Thymus (tissue), 11 donors: ENCODE measurements at regions not wholly inside any gene's neighbourhood (a gene's known extent, or its start where the extent isn't known, plus 50 kb on each side); places are given as distances from the start of the nearest gene placed in this dataset.

Source experiments
- DNase-seq, 9 donors: peaks; one replicate each; pipeline ENCODE4 v3.0.0-alpha.2; 2013; ENCODE audit warnings: low spot score in 9 of 9, low read depth in 6 of 9, missing footprints in 1 of 9
- H3K27ac ChIP-seq, 2 donors: one replicate each; pipeline ENCODE4 v1.5.1; 2013; ENCODE audit warnings: control low read depth in 1 of 2, low read depth in 1 of 2, low read length in 1 of 2, mild to moderate bottlenecking in 1 of 2, moderate library complexity in 1 of 2
- H3K27me3 ChIP-seq, 2 donors: one replicate each; pipeline ENCODE4 v1.5.1; 2013; ENCODE audit warnings: low read length in 1 of 2; ENCODE audit not compliant: control insufficient read depth in 2 of 2, insufficient read depth in 1 of 2
- H3K36me3 ChIP-seq, 2 donors: one replicate each; pipeline ENCODE4 v1.5.1; 2013; ENCODE audit warnings: low read length in 1 of 2, mild to moderate bottlenecking in 1 of 2, moderate library complexity in 1 of 2; ENCODE audit not compliant: control insufficient read depth in 2 of 2, insufficient read depth in 2 of 2
- H3K4me1 ChIP-seq, 2 donors: one replicate each; pipeline ENCODE4 v1.5.1; 2013; ENCODE audit warnings: low read length in 2 of 2; ENCODE audit not compliant: control insufficient read depth in 2 of 2, insufficient read depth in 2 of 2
- H3K4me3 ChIP-seq, 2 donors: one replicate each; pipeline ENCODE4 v1.5.1; 2013; ENCODE audit warnings: low read length in 2 of 2, control low read depth in 1 of 2, mild to moderate bottlenecking in 1 of 2
- H3K9me3 ChIP-seq, 2 donors: one replicate each; pipeline ENCODE4 v1.5.1; 2013; ENCODE audit warnings: low read length in 1 of 2, mild to moderate bottlenecking in 1 of 2; ENCODE audit not compliant: control insufficient read depth in 2 of 2, insufficient read depth in 1 of 2
- WGBS: extraction: QIAGEN DNeasy Blood & Tissue Kit; methylation state at CpG from one replicate; pipeline ENCODE4 v1.1.7; 2013; 5-methylcytosine and 5-hydroxymethylcytosine counted together
- donor health status: healthy.

DNA sequence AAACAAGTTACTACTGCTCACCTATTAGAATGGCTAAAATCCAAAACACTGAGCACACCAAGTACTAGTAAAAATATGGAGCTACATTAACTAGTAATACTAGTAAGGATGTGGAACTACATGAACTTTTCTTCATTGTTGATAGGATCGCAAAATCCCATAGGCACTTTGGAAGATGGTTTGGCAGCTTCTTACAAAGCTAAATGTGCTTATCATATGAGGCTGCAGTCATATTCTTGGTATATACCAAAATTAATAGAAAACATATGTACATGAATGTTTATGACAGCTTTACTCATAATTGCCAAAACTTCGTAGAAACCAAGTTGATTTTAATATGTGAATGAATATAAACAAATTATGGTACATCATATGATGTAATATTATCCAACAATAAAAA, 366.8 kb upstream of the KCNMB2 start:
- Histone ChIP-seq H3K9me3 (no peaks in the 10 kb centered on the region), H3K4me1 (no peaks in the 10 kb centered on the region), H3K27me3 (no peaks in the 10 kb centered on the region), H3K27ac (no peak overlapping the region), H3K36me3 (no peaks in the 10 kb centered on the region), H3K4me3 (no peak overlapping the region)
- no peak for DNase-seq
- 95% methylated on average over 2 of the region's 2 CpGs for WGBS

GRCh38 chr3:178170698-178171535, 365.3 kb upstream of the KCNMB2 start:
- no peaks in the 10 kb centered on the region for H3K36me3 ChIP-seq
- DNase-seq = no peak
- no peak overlapping the region for H3K27ac ChIP-seq
- no peaks in the 10 kb centered on the region for H3K27me3 ChIP-seq
- no peak overlapping the region for H3K4me3 ChIP-seq
- H3K9me3 ChIP-seq = no peaks in the 10 kb centered on the region
- 90% methylated on average over 4 of the region's 4 CpGs for WGBS
- no peaks in the 10 kb centered on the region for H3K4me1 ChIP-seq

GRCh38 chr3:178172121-178172520, 364.1 kb upstream of the KCNMB2 start:
- no peaks in the 10 kb centered on the region for H3K9me3 ChIP-seq
- no peak for DNase-seq
- H3K27ac ChIP-seq = no peak overlapping the region
- H3K4me3 ChIP-seq = no peak overlapping the region
- WGBS = 97% methylated on average over 2 of the region's 2 CpGs
- H3K27me3 ChIP-seq = no peaks in the 10 kb centered on the region
- no peaks in the 10 kb centered on the region for H3K4me1 ChIP-seq
- H3K36me3 ChIP-seq = no peaks in the 10 kb centered on the region

GRCh38 chr3:178174201-178174915, 361.9 kb upstream of the KCNMB2 start:
- Histone ChIP-seq H3K4me1 (no peaks in the 10 kb centered on the region), H3K27me3 (no peaks in the 10 kb centered on the region)
- 97% methylated on average over 2 of the region's 2 CpGs for WGBS

DNA sequence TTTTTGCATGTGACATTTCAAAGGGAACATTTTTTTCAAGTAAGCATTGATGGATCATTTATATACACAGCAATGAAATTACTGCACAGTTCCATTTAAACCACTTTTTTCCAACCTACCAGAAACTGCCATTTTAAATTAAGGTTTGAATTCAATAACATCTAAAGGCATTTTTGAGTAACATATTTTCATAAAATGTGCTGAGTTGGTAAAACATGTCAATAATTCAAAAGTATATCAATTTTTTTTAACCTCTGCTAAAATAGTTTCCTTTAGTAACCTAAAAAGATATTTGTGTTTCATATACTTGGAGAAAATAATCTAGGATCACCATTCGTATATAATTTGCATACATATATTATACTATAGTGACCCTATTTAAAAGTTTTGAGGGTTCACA, 355.1 kb upstream of the KCNMB2 start:
- Histone ChIP-seq H3K9me3 (no peaks in the 10 kb centered on the region), H3K27me3 (no peaks in the 10 kb centered on the region), H3K27ac (no peak overlapping the region), H3K4me1 (no peaks in the 10 kb centered on the region), H3K36me3 (no peaks in the 10 kb centered on the region), H3K4me3 (no peak overlapping the region)
- WGBS = 99% methylated on average over 1 of the region's 1 CpG
- no peak for DNase-seq

More at GRCh38 chr3:178174201-178174915, 361.9 kb upstream of the KCNMB2 start:
- Histone ChIP-seq H3K27ac (no peak overlapping the region), H3K4me3 (no peak overlapping the region), H3K9me3 (no peaks in the 10 kb centered on the region), H3K36me3 (no peaks in the 10 kb centered on the region)
- no peak for DNase-seq

- no peaks in the 10 kb centered on the region for H3K27me3 ChIP-seq
- WGBS = 95% methylated on average over 4 of the region's 4 CpGs
- no peaks in the 10 kb centered on the region for H3K4me1 ChIP-seq
- no peak overlapping the region for H3K4me3 ChIP-seq
- no peaks in the 10 kb centered on the region for H3K36me3 ChIP-seq
- H3K9me3 ChIP-seq = no peaks in the 10 kb centered on the region
- no peak for DNase-seq
- no peak overlapping the region for H3K27ac ChIP-seq
These were observed 354.5 kb upstream of the KCNMB2 start for GRCh38 chr3:178181784-178182183.

- DNase-seq = no peak
- Histone ChIP-seq H3K4me3 (no peak overlapping the region), H3K9me3 (no peaks in the 10 kb centered on the region), H3K27me3 (no peaks in the 10 kb centered on the region), H3K27ac (no peak overlapping the region), H3K4me1 (no peaks in the 10 kb centered on the region), H3K36me3 (no peaks in the 10 kb centered on the region)
- 92% methylated on average over 5 of the region's 5 CpGs for WGBS
These were observed 353.9 kb upstream of the KCNMB2 start for GRCh38 chr3:178182337-178182779.

- H3K4me1 ChIP-seq = no peaks in the 10 kb centered on the region
- DNase-seq = no peak
- WGBS = 98% methylated on average over 2 of the region's 2 CpGs
- H3K9me3 ChIP-seq = no peaks in the 10 kb centered on the region
- no peak overlapping the region for H3K27ac ChIP-seq
- no peak overlapping the region for H3K4me3 ChIP-seq
- no peaks in the 10 kb centered on the region for H3K36me3 ChIP-seq
- no peaks in the 10 kb centered on the region for H3K27me3 ChIP-seq
These were observed 351.4 kb upstream of the KCNMB2 start for GRCh38 chr3:178184833-178185232.

DNA sequence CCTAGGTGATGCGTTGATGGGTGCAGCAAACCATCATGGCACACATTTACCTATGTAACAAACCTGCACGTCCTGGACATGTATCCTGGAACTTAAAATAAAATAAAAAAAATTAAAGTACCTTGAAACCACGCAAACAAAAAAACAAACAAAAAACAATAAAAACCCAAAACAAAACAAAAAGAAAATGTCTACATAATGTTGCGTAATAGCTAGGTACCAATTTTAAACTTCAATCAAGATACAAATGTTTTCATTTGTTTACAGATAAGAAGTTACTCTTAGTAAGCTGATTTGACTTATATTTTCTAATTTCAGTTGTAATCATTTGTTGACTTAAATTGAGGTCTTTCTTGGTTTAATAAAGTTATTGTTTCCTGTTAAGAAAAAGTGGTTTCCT, 349.6 kb upstream of the KCNMB2 start:
- Histone ChIP-seq H3K4me1 (no peaks in the 10 kb centered on the region), H3K27ac (no peak overlapping the region), H3K9me3 (no peaks in the 10 kb centered on the region), H3K4me3 (no peak overlapping the region), H3K36me3 (no peaks in the 10 kb centered on the region), H3K27me3 (no peaks in the 10 kb centered on the region)
- no peak for DNase-seq
- 97% methylated on average over 4 of the region's 4 CpGs for WGBS
